HCT116 (cell line): ENCODE measurements at regions not wholly inside any gene's neighbourhood (a gene's known extent, or its start where the extent isn't known, plus 50 kb on each side); places are given as distances from the start of the nearest gene placed in this dataset.

Experiments
- ATAC-seq: fragments of 200-7000 bp; cut with Tn5 transposase; 2 replicates; pipeline ENCODE4 v1.9.1; 2020; ENCODE audit warnings: mild to moderate bottlenecking, moderate library complexity
- BruUV-seq: library from RNA; stranded (reverse); fragments of 400-500 nt; replicated peaks from 2 replicates; lab custom pipeline; 2021; lab: Mats Ljungman, UMichigan
- CTCF ChIA-PET: fragments of 300-600 bp; sonication (Branson Sonifier 250); formaldehyde crosslinking; loops from one replicate; lab custom pipeline; 2021; ENCODE audit warnings: antibody characterized with exemption; lab: Charles Lee
- POLR2A ChIA-PET: fragments of 300-600, 350-600 bp; sonication (Branson Sonifier 250); formaldehyde crosslinking; loops from one replicate; lab custom pipeline; 2021; ENCODE audit warnings: antibody characterized with exemption; lab: Charles Lee
- RAD21 ChIA-PET, 2 experiments: fragments of 300-600 bp; sonication (Branson Sonifier 250); formaldehyde crosslinking; loops; one replicate each; lab custom pipeline; 2023; ENCODE audit warnings: low total read pairs in 2 of 2; ENCODE audit not compliant: uncharacterized antibody in 2 of 2, unreplicated experiment in 2 of 2, low non-redundant PET in 1 of 2; lab: Charles Lee
- DNase-seq: peaks from one replicate; pipeline ENCODE4 v3.0.0-alpha.2; 2010; ENCODE audit warnings: low read depth, low spot score
- H2AFZ ChIP-seq: fragments of 200-600 bp; shearing (Covaris generic), sonication (generic); 2 replicates; pipeline ENCODE4 v1.6.1; 2017; ENCODE audit warnings: low read depth, mixed run types, mixed read lengths, antibody characterized with exemption, low read length; ENCODE audit not compliant: poor library complexity, severe bottlenecking
- H3K27ac ChIP-seq: 2 replicates; pipeline ENCODE4 v1.5.1; 2012; ENCODE audit warnings: low read depth, low read length
- H3K27me3 ChIP-seq: fragments of 200-600 bp; sonication (generic); 2 replicates; pipeline ENCODE4 v1.6.1; 2016; ENCODE audit warnings: mixed run types, low read length, mixed read lengths; ENCODE audit not compliant: insufficient read depth
- H3K36me3 ChIP-seq, 2 experiments: fragments of 200-500 bp in 1 of 2; fragments of 200-600 bp in 1 of 2; sonication (Bioruptor generic) in 1 of 2; sonication (generic) in 1 of 2; 2 replicates each; pipeline versions ENCODE4 v1.5.1 to v1.6.1; 2014 to 2016; ENCODE audit warnings: low read length in 2 of 2, inconsistent platforms in 1 of 2, mixed read lengths in 1 of 2, mixed run types in 1 of 2; ENCODE audit not compliant: insufficient read depth in 2 of 2, control insufficient read depth in 1 of 2
- H3K4me1 ChIP-seq, 2 experiments: fragments of 200-600 bp in 1 of 2; sonication (generic) in 1 of 2; 2 replicates each; pipeline versions ENCODE4 v1.5.1 to v1.6.1; 2012 to 2017; ENCODE audit warnings: low read length in 2 of 2, inconsistent platforms in 1 of 2, mild to moderate bottlenecking in 1 of 2, mixed read lengths in 1 of 2, mixed run types in 1 of 2, moderate library complexity in 1 of 2; ENCODE audit not compliant: insufficient read depth in 2 of 2, control insufficient read depth in 1 of 2
- H3K4me2 ChIP-seq: fragments of 200-600 bp; sonication (generic); 2 replicates; pipeline ENCODE4 v1.6.1; 2017; ENCODE audit warnings: mixed run types, low read length, mixed read lengths
- H3K4me3 ChIP-seq, 2 experiments: fragments of 200-600 bp in 1 of 2; sonication (generic) in 1 of 2; replicated peaks in 1 of 2; 2 replicates each; pipeline ENCODE4 v1.5.1; 2011 to 2016; ENCODE audit warnings: low read length in 2 of 2, control low read depth in 1 of 2, low read depth in 1 of 2, mild to moderate bottlenecking in 1 of 2, mixed read lengths in 1 of 2, mixed run types in 1 of 2
- H3K79me2 ChIP-seq: fragments of 200-600 bp; sonication (generic); 2 replicates; pipeline ENCODE4 v1.6.1; 2017; ENCODE audit warnings: mild to moderate bottlenecking, mixed run types, low read length, moderate library complexity, mixed read lengths; ENCODE audit not compliant: insufficient read depth
- H3K9ac ChIP-seq: fragments of 200-600 bp; sonication (generic); 2 replicates; pipeline ENCODE4 v1.6.1; 2016; ENCODE audit warnings: low read length, mixed read lengths
- H3K9me2 ChIP-seq: fragments of 200-600 bp; sonication (generic), shearing (Covaris generic); 2 replicates; pipeline ENCODE4 v1.6.1; 2017; ENCODE audit warnings: mixed run types, mild to moderate bottlenecking, moderate library complexity; ENCODE audit not compliant: insufficient read depth
- H3K9me3 ChIP-seq, 2 experiments: fragments of 200-500 bp in 1 of 2; fragments of 200-600 bp in 1 of 2; sonication (Bioruptor generic) in 1 of 2; sonication (generic) in 1 of 2; 2 replicates each; pipeline ENCODE4 v1.6.1; 2014 to 2017; ENCODE audit warnings: low read length in 2 of 2, mixed read lengths in 2 of 2, inconsistent platforms in 1 of 2, low read depth in 1 of 2, mild to moderate bottlenecking in 1 of 2, mixed run types in 1 of 2, moderate library complexity in 1 of 2; ENCODE audit not compliant: control insufficient read depth in 1 of 2, insufficient read depth in 1 of 2
- H4K20me1 ChIP-seq: fragments of 200-600 bp; sonication (generic), shearing (Covaris generic); 2 replicates; pipeline ENCODE4 v1.6.1; 2017; ENCODE audit warnings: mixed run types, mild to moderate bottlenecking, moderate library complexity; ENCODE audit not compliant: insufficient read depth
- ATF3 ChIP-seq: IDR thresholded peaks from 2 replicates; pipeline ENCODE4 v1.6.1; 2012
- CBX3 ChIP-seq: IDR thresholded peaks from 2 replicates; pipeline ENCODE4 v1.6.1; 2012; ENCODE audit warnings: low read depth
- CEBPB ChIP-seq: IDR thresholded peaks from 2 replicates; pipeline ENCODE4 v1.6.1; 2012; ENCODE audit warnings: low read depth
- CTCF ChIP-seq, 3 experiments: fragments of 200-600 bp in 1 of 3; sonication (generic) in 1 of 3; IDR thresholded peaks in 2 of 3; conservative IDR thresholded peaks in 1 of 3; 2 replicates each; pipeline ENCODE4 v1.5.1; 2012 to 2017; ENCODE audit warnings: low read depth in 2 of 3, low read length in 2 of 3, antibody characterized with exemption in 1 of 3, borderline replicate concordance in 1 of 3, control low read depth in 1 of 3, mild to moderate bottlenecking in 1 of 3, mixed read lengths in 1 of 3, mixed run types in 1 of 3, moderate library complexity in 1 of 3; ENCODE audit not compliant: insufficient read depth in 1 of 3
- EGR1 ChIP-seq: IDR thresholded peaks from 2 replicates; pipeline ENCODE4 v1.6.1; 2012; ENCODE audit warnings: low read depth
- ELF1 ChIP-seq: IDR thresholded peaks from 2 replicates; pipeline ENCODE4 v1.6.1; 2012; ENCODE audit warnings: low read depth, borderline replicate concordance
- EZH2 ChIP-seq: fragments of 200-600 bp; sonication (generic); IDR thresholded peaks from 2 replicates; pipeline ENCODE4 v1.6.1; 2017; ENCODE audit warnings: antibody characterized with exemption, mixed run types
- EZH2phosphoT487 ChIP-seq: fragments of 200-600 bp; IDR thresholded peaks from 2 replicates; pipeline ENCODE4 v1.6.1; 2018; ENCODE audit warnings: antibody characterized with exemption, borderline replicate concordance
- FOSL1 ChIP-seq: IDR thresholded peaks from 2 replicates; pipeline ENCODE4 v1.6.1; 2012; ENCODE audit warnings: low read depth
- JUND ChIP-seq: IDR thresholded peaks from 2 replicates; pipeline ENCODE4 v1.6.1; 2012
- MAX ChIP-seq: IDR thresholded peaks from 2 replicates; pipeline ENCODE4 v1.6.1; 2012
- POLR2A ChIP-seq: IDR thresholded peaks from 2 replicates; pipeline ENCODE4 v1.7.0; 2011; ENCODE audit warnings: borderline replicate concordance; ENCODE audit not compliant: insufficient read depth, insufficient read length; ENCODE audit errors: extremely low read depth
- RAD21 ChIP-seq: IDR thresholded peaks from 2 replicates; pipeline ENCODE4 v1.6.1; 2012; ENCODE audit warnings: low read depth, mild to moderate bottlenecking
- SP1 ChIP-seq: IDR thresholded peaks from 2 replicates; pipeline ENCODE4 v1.6.1; 2012; ENCODE audit warnings: low read depth
- SRF ChIP-seq: IDR thresholded peaks from 2 replicates; pipeline ENCODE4 v1.6.1; 2012; ENCODE audit warnings: low read depth
- TCF7L2 ChIP-seq: IDR thresholded peaks from 2 replicates; pipeline ENCODE4 v1.7.0; 2011; ENCODE audit warnings: borderline replicate concordance, inconsistent platforms; ENCODE audit not compliant: insufficient read depth, insufficient read length; ENCODE audit errors: extremely low read depth
- YY1 ChIP-seq: IDR thresholded peaks from 2 replicates; pipeline ENCODE4 v1.6.1; 2011; ENCODE audit warnings: low read length, low read depth, moderate library complexity, mild to moderate bottlenecking; ENCODE audit not compliant: insufficient replicate concordance; ENCODE audit errors: extremely low read depth
- ZBTB33 ChIP-seq: IDR thresholded peaks from 2 replicates; pipeline ENCODE4 v1.6.1; 2011; ENCODE audit warnings: mild to moderate bottlenecking, low read length, moderate library complexity; ENCODE audit not compliant: insufficient replicate concordance; ENCODE audit errors: extremely low read depth
- ZNF274 ChIP-seq: fragments of 200-500 bp; sonication (Bioruptor generic); IDR thresholded peaks from 2 replicates; pipeline ENCODE4 v1.6.1; 2014; ENCODE audit warnings: mild to moderate bottlenecking, low read depth, low read length, inconsistent platforms
- intact Hi-C: fragments of 100-400 bp; cut with micrococcal nuclease; formaldehyde crosslinking; loops from 2 replicates; pipeline ENCODE4 v1.10.0; 2022

GRCh38 chr9:107431461-107431860 is 58.1 kb downstream of the KLF4 start:
- Histone ChIP-seq H3K27me3 (no peaks in the 10 kb centered on the region), H3K79me2 (no peaks in the 10 kb centered on the region), H3K4me2 (no peak overlapping the region), H3K9me2 (no peaks in the 10 kb centered on the region), H3K9me3 (no peaks in the 10 kb centered on the region), H2AFZ (no peak overlapping the region), H4K20me1 (no peaks in the 10 kb centered on the region), H3K27ac (no peak overlapping the region), H3K36me3 (no peaks in the 10 kb centered on the region), H3K9ac (no peak overlapping the region), H3K4me1 (no peaks in the 10 kb centered on the region), H3K4me3 (no peak overlapping the region)
- ChIA-PET POLR2A (no interaction called here), CTCF (no interaction called here), RAD21 (no interaction called here)
- intact Hi-C loops: no loop called here
- DNase-seq (no peak), ATAC-seq (no peak)
- BruUV-seq: no TSS peak
- TF ChIP-seq ZBTB33 (no peak), CEBPB (no peak), MAX (no peak), RAD21 (no peak), SRF (no peak), JUND (no peak), FOSL1 (no peak), CTCF (IDR thresholded peaks at IDR 0.05 in 2 of 3, conservative IDR thresholded peaks at IDR 0.05 in 1 of 3; ENCODE audit: borderline replicate concordance in 1 of 3, insufficient read depth in 1 of 3, low read depth in 2 of 3, low read length in 2 of 3) (no peak), CBX3 (no peak), EZH2 (no peak), EZH2phosphoT487 (no peak), ZNF274 (no peak), EGR1 (no peak), YY1 (no peak), TCF7L2 (no peak), ATF3 (no peak), ELF1 (no peak), POLR2A (no peak), SP1 (no peak)
